GM23248 (cell line): ENCODE measurements at regions not wholly inside any gene's neighbourhood (a gene's known extent, or its start where the extent isn't known, plus 50 kb on each side); places are given as distances from the start of the nearest gene placed in this dataset.

Experiments
- DNase-seq: peaks from one replicate; pipeline ENCODE4 v3.0.0-alpha.2; 2015
- H2AFZ ChIP-seq: fragments of 200-600 bp; sonication (generic); 2 replicates; pipeline ENCODE4 v1.6.1; 2016; ENCODE audit warnings: antibody characterized with exemption
- H3F3A ChIP-seq: fragments of 200-600 bp; sonication (generic); 2 replicates; pipeline ENCODE4 v1.6.1; 2016; ENCODE audit warnings: mild to moderate bottlenecking, antibody characterized with exemption, mixed run types; ENCODE audit not compliant: insufficient read depth
- H3K27ac ChIP-seq: fragments of 200-600 bp; sonication (generic); 2 replicates; pipeline ENCODE4 v1.5.1; 2016; ENCODE audit warnings: mild to moderate bottlenecking
- H3K27me3 ChIP-seq: fragments of 200-600 bp; sonication (generic); replicated peaks from 2 replicates; pipeline ENCODE4 v1.6.1; 2016; ENCODE audit warnings: mild to moderate bottlenecking; ENCODE audit not compliant: insufficient read depth
- H3K36me3 ChIP-seq: fragments of 200-600 bp; sonication (generic); 2 replicates; pipeline ENCODE4 v1.6.1; 2016; ENCODE audit warnings: low read depth, mild to moderate bottlenecking
- H3K4me1 ChIP-seq: fragments of 200-600 bp; sonication (generic); 2 replicates; pipeline ENCODE4 v1.6.1; 2016; ENCODE audit warnings: mild to moderate bottlenecking; ENCODE audit not compliant: insufficient read depth
- H3K4me2 ChIP-seq: fragments of 200-600 bp; sonication (generic); one replicate; pipeline ENCODE4 v1.6.1; 2016; ENCODE audit warnings: mild to moderate bottlenecking; ENCODE audit not compliant: unreplicated experiment
- H3K4me3 ChIP-seq: fragments of 200-600 bp; sonication (generic); 2 replicates; pipeline ENCODE4 v1.5.1; 2016; ENCODE audit warnings: mild to moderate bottlenecking
- H3K79me2 ChIP-seq: fragments of 200-600 bp; sonication (generic); 2 replicates; pipeline ENCODE4 v1.6.1; 2016; ENCODE audit warnings: mild to moderate bottlenecking; ENCODE audit not compliant: insufficient read depth
- H3K9ac ChIP-seq: fragments of 200-600 bp; sonication (generic); 2 replicates; pipeline ENCODE4 v1.6.1; 2016; ENCODE audit warnings: mild to moderate bottlenecking
- H3K9me2 ChIP-seq: fragments of 200-600 bp; sonication (generic); 2 replicates; pipeline ENCODE4 v1.6.1; 2016; ENCODE audit warnings: mixed run types, mild to moderate bottlenecking, moderate library complexity; ENCODE audit not compliant: insufficient read depth
- H3K9me3 ChIP-seq: fragments of 200-600 bp; sonication (generic); one replicate; pipeline ENCODE4 v1.6.1; 2017; ENCODE audit warnings: low read depth
- H4K20me1 ChIP-seq: fragments of 200-600 bp; sonication (generic); 2 replicates; pipeline ENCODE4 v1.6.0; 2016; ENCODE audit not compliant: insufficient read depth
- EZH2 ChIP-seq: fragments of 200-600 bp; sonication (generic); IDR thresholded peaks from 2 replicates; pipeline ENCODE4 v1.6.1; 2018; ENCODE audit warnings: antibody characterized with exemption, mild to moderate bottlenecking; ENCODE audit not compliant: insufficient read depth, poor library complexity, severe bottlenecking
- EZH2phosphoT487 ChIP-seq: fragments of 200-600 bp; sonication (generic); IDR thresholded peaks from 2 replicates; pipeline ENCODE4 v1.6.1; 2018; ENCODE audit warnings: antibody characterized with exemption, moderate library complexity, mild to moderate bottlenecking, low read depth; ENCODE audit not compliant: insufficient read depth
- WGBS, 2 experiments: methylation state at CpG; one replicate each; pipeline ENCODE4 v1.1.6; 2015 to 2017; ENCODE audit warnings: low lambda C conversion rate in 2 of 2, low coverage in 1 of 2; ENCODE audit errors: missing lambda C conversion rate in 2 of 2; 5-methylcytosine and 5-hydroxymethylcytosine counted together
- in situ Hi-C: fragments of 300-500 bp; cut with MboI; formaldehyde crosslinking; loops from 2 replicates; pipeline ENCODE4 v1.15.0; 2020

DNA sequence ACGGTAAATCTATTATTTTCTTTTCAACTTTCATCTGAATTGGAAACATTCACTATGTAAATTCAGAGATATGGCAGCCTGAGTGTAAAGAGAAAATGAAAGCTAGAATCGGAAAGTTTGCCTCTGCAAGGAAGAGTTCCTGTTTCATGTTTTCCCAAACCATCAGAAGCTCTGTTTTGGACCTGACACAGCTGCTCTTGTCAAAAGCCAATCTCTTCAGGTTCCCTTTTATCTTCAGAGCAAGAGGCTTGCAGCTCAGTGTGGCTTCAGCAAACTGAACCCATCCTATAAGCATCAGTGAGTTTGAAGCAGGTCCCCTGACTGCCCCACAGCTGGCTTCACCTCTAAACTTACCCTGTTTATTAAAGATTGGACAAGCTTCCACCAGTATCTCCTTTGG, 1099.7 kb downstream of the DTWD2 start:
- no peaks in the 10 kb centered on the region for H3K9me3 ChIP-seq
- no peak overlapping the region for H3K4me3 ChIP-seq
- no peaks in the 10 kb centered on the region for H3K36me3 ChIP-seq
- in situ Hi-C loops = no loop called here
- no peak for TF ChIP-seq EZH2
- no peak for TF ChIP-seq EZH2phosphoT487
- H3K4me2 ChIP-seq = no peak overlapping the region
- no peaks in the 10 kb centered on the region for H3K79me2 ChIP-seq
- H3K4me1 ChIP-seq = no peaks in the 10 kb centered on the region
- no peak for DNase-seq
- no peaks in the 10 kb centered on the region for H3K9me2 ChIP-seq
- H3F3A ChIP-seq = no peaks in the 10 kb centered on the region
- H3K27me3 ChIP-seq = no peaks in the 10 kb centered on the region
- no peak overlapping the region for H3K9ac ChIP-seq
- 23 to 32% methylated on average over 2 of the region's 2 CpGs for WGBS, 2 experiments
- H3K27ac ChIP-seq = no peak overlapping the region
- no peak overlapping the region for H2AFZ ChIP-seq
- H4K20me1 ChIP-seq = no peaks in the 10 kb centered on the region

DNA sequence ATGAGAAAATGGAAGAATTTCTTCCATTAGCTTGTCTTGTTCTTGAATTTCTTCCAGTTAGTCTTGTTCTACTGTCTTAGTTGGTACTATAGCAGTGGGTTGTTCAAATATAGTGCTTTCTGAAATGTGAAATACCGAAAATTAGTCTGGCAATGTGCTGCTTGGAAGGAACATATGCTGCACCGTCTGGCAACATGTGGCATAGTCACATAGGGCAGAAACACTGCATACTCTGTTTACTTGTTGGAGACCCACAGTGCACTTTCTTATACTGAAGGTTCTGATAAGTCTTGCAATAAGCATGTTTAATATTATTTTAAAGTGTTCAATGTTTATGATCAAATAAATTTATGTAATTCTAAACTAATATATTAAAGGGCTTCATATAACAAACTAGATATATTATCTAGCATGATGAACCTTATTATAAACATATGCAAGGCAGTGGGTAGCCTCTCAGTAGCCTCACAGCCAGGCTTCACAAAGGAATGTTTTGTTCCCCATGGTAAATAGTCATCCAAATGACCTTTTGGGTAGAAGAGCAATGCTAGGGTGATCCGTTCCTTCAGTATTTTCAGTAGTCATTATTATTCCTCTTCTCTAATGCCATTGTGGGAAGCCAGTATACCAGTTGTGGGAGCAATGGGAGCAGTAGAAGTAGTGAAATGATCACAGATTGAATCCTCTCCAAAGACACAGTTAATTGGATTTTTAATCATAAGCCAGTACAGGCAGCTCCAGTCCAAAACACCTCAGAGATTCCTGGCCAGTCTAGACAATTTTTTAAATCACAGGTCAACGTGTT, 1106.7 kb downstream of the DTWD2 start:
- H4K20me1 ChIP-seq = no peaks in the 10 kb centered on the region
- no peaks in the 10 kb centered on the region for H3K9me3 ChIP-seq
- H3K4me3 ChIP-seq = no peak overlapping the region
- no peak for TF ChIP-seq EZH2phosphoT487
- TF ChIP-seq EZH2 = no peak
- H3K27me3 ChIP-seq = no peaks in the 10 kb centered on the region
- H3K9me2 ChIP-seq = no peaks in the 10 kb centered on the region
- no peak overlapping the region for H3K4me2 ChIP-seq
- in situ Hi-C loops = no loop called here
- H3F3A ChIP-seq = no peaks in the 10 kb centered on the region
- 2 to 6% methylated on average over 4 of the region's 4 CpGs for WGBS, 2 experiments
- H3K27ac ChIP-seq = no peak overlapping the region
- no peaks in the 10 kb centered on the region for H3K36me3 ChIP-seq
- H3K79me2 ChIP-seq = no peaks in the 10 kb centered on the region
- no peaks in the 10 kb centered on the region for H3K4me1 ChIP-seq
- H3K9ac ChIP-seq = no peak overlapping the region
- no peak overlapping the region for H2AFZ ChIP-seq
- DNase-seq = no peak

DNA sequence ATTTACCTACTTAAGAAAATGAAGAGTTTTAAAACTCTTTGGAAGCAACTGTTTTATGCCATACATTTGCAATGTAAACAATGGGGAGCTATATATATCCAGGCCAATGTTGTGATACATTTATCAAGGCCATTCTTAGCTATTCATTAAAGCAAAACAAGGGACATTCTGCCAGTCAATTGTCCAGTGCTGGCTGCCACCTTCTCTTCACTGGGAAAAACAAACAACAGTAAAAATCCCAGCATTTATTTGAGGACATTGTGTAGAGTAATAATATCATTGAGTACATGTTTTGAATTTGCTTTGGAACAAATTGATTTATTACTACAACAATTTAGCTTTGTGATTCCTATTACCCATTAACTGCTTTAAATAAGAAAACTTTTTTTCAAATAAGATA, 1107.4 kb downstream of the DTWD2 start:
- no peak overlapping the region for H2AFZ ChIP-seq

DNA sequence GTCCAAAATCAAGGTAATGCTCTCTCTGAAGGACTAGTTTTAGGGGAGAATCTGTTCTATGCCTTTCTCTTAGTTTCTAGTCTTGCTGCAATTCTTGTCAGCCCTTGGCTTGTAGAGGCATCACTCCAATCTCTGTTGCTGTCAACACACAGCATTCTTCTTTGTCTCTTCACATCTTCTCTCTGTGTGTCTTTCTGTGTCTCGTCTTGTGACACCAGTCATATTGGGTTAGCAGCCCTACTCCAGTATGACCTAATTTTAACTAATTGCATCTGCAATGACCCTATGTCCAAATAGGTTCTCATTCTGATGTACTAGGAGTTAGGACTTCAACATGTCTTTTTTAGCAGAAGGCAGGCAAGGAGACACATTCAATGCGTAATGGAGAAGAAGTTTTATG, 1110.6 kb downstream of the DTWD2 start:
- no peaks in the 10 kb centered on the region for H3F3A ChIP-seq
- no peaks in the 10 kb centered on the region for H4K20me1 ChIP-seq
- no peak overlapping the region for H2AFZ ChIP-seq
- no peaks in the 10 kb centered on the region for H3K27me3 ChIP-seq
- no peak overlapping the region for H3K4me2 ChIP-seq
- 28 to 31% methylated on average over 2 of the region's 2 CpGs for WGBS, 2 experiments
- TF ChIP-seq EZH2phosphoT487 (no peak), EZH2 (no peak)
- no peak for DNase-seq
- H3K9ac ChIP-seq = no peak overlapping the region
- H3K9me3 ChIP-seq = no peaks in the 10 kb centered on the region
- H3K27ac ChIP-seq = no peak overlapping the region
- H3K36me3 ChIP-seq = no peaks in the 10 kb centered on the region
- H3K79me2 ChIP-seq = no peaks in the 10 kb centered on the region
- no peaks in the 10 kb centered on the region for H3K4me1 ChIP-seq
- no peak overlapping the region for H3K4me3 ChIP-seq
- H3K9me2 ChIP-seq = no peaks in the 10 kb centered on the region
- in situ Hi-C loops = no loop called here

More for the DNA sequence above, 1107.4 kb downstream of the DTWD2 start:
- H3K9me3 ChIP-seq = no peaks in the 10 kb centered on the region
- in situ Hi-C loops = no loop called here
- H3K27me3 ChIP-seq = no peaks in the 10 kb centered on the region
- no peak overlapping the region for H3K4me2 ChIP-seq
- H3K9me2 ChIP-seq = no peaks in the 10 kb centered on the region
- TF ChIP-seq EZH2phosphoT487 (no peak), EZH2 (no peak)
- H3K36me3 ChIP-seq = no peaks in the 10 kb centered on the region
- DNase-seq = no peak
- H3K4me3 ChIP-seq = no peak overlapping the region
- H4K20me1 ChIP-seq = no peaks in the 10 kb centered on the region
- H3K9ac ChIP-seq = no peak overlapping the region
- no peak overlapping the region for H3K27ac ChIP-seq
- no peaks in the 10 kb centered on the region for H3K79me2 ChIP-seq
- no peaks in the 10 kb centered on the region for H3K4me1 ChIP-seq
- H3F3A ChIP-seq = no peaks in the 10 kb centered on the region
